A549 (cell line): ENCODE measurements at regions not wholly inside any gene's neighbourhood (a gene's known extent, or its start where the extent isn't known, plus 50 kb on each side); places are given as distances from the start of the nearest gene placed in this dataset.

Experiments
- ATAC-seq, 2 experiments: fragments of 200-7000 bp in 1 of 2; fragments of >200 bp in 1 of 2; cut with Nextera tagmentation in 1 of 2; cut with Tn5 transposase in 1 of 2; 3 replicates each; pipeline versions ENCODE4 v1.8.0 to v1.9.1; 2018 to 2020; ENCODE audit warnings: mild to moderate bottlenecking in 1 of 2, moderate library complexity in 1 of 2
- CTCF ChIA-PET: fragments of 300-600 bp; sonication (Branson Sonifier 250); formaldehyde crosslinking; extraction: SDS; loops from one replicate; lab custom pipeline; 2021; ENCODE audit warnings: antibody characterized with exemption, inconsistent platforms; lab: Yijun Ruan, JAX
- POLR2A ChIA-PET: fragments of 350-600 bp; formaldehyde crosslinking; extraction: SDS; loops from one replicate; lab custom pipeline; 2021; ENCODE audit warnings: antibody characterized with exemption, inconsistent platforms; lab: Yijun Ruan, JAX
- DNase-seq, 2 experiments: peaks; one replicate each; pipeline versions ENCODE4 v3.0.0 to v3.0.0-alpha.2; 2011 to 2016; ENCODE audit warnings: low read depth in 1 of 2, low spot score in 1 of 2
- FAIRE-seq: peaks from 2 replicates; lab custom pipeline; 2011; peaks lifted over from hg19 to GRCh38; lab: Jason Lieb, UNC
- H3K27ac ChIP-seq, 2 experiments: fragments of >200 bp; sonication (Bioruptor Twin); formaldehyde crosslinking; 3 replicates each; pipeline ENCODE4 v1.5.1; 2016 to 2017
- H3K4me1 ChIP-seq: fragments of >200 bp; sonication (Bioruptor Twin); formaldehyde crosslinking; 3 replicates; pipeline ENCODE4 v1.6.1; 2016
- H3K4me2 ChIP-seq: fragments of >200 bp; sonication (Bioruptor Twin); formaldehyde crosslinking; 3 replicates; pipeline ENCODE4 v1.6.1; 2016
- H3K4me3 ChIP-seq: fragments of >200 bp; sonication (Bioruptor Twin); formaldehyde crosslinking; 3 replicates; pipeline ENCODE4 v1.5.1; 2016
- H3K9me3 ChIP-seq: fragments of >200 bp; sonication (Bioruptor Twin); formaldehyde crosslinking; 3 replicates; pipeline ENCODE4 v1.6.1; 2016
- EP300 ChIP-seq, 2 experiments: fragments of >200 bp; sonication (Bioruptor Twin); formaldehyde crosslinking; IDR thresholded peaks; 2 replicates in 1 of 2; 3 replicates in 1 of 2; pipeline ENCODE4 v1.6.1; 2016 to 2017
- GATA3 ChIP-seq: IDR thresholded peaks from 2 replicates; pipeline ENCODE4 v1.6.1; 2012; ENCODE audit warnings: borderline replicate concordance
- HDAC2 ChIP-seq: fragments of 200-600 bp; sonication (generic); IDR thresholded peaks from 2 replicates; pipeline ENCODE4 v1.6.1; 2016
- HOXB5 ChIP-seq: fragments of 250-450 bp; sonication (Bioruptor Pico); IDR thresholded peaks from 2 replicates; pipeline ENCODE4 v1.5.0; 2020; ENCODE audit warnings: mild to moderate bottlenecking, moderate library complexity
- JUN ChIP-seq, 2 experiments: fragments of >200 bp; sonication (Bioruptor Twin); formaldehyde crosslinking; IDR thresholded peaks; 2 replicates in 1 of 2; 3 replicates in 1 of 2; pipeline ENCODE4 v1.6.1; 2016 to 2017
- JUNB ChIP-seq: fragments of >200 bp; sonication (Bioruptor Twin); formaldehyde crosslinking; IDR thresholded peaks from 2 replicates; pipeline ENCODE4 v1.6.1; 2016
- KDM5A ChIP-seq: fragments of 200-600 bp; sonication (generic); IDR thresholded peaks from 2 replicates; pipeline ENCODE4 v1.6.1; 2016; ENCODE audit warnings: antibody characterized with exemption, mild to moderate bottlenecking
- MAFK ChIP-seq: fragments of 450-650 bp; IDR thresholded peaks from 2 replicates; pipeline ENCODE4 v1.6.1; 2014; ENCODE audit not compliant: partially characterized antibody
- MAZ ChIP-seq: fragments of 150-350 bp; IDR thresholded peaks from 2 replicates; pipeline ENCODE4 v1.6.1; 2014; ENCODE audit warnings: antibody characterized with exemption, low read depth, low read length, borderline replicate concordance
- MYC ChIP-seq: IDR thresholded peaks from 2 replicates; pipeline ENCODE4 v1.6.1; 2012; ENCODE audit warnings: mild to moderate bottlenecking, inconsistent platforms, low read length, improper control_type of control experiment, borderline replicate concordance
- NFE2L2 ChIP-seq: fragments of 150-350 bp; conservative IDR thresholded peaks from 2 replicates; pipeline ENCODE4 v1.6.1; 2014; ENCODE audit warnings: low read length
- NPAS2 ChIP-seq: fragments of 250-450 bp; sonication (Bioruptor Pico); IDR thresholded peaks from 2 replicates; pipeline ENCODE4 v1.8.0; 2022; ENCODE audit warnings: mild to moderate bottlenecking, moderate library complexity, borderline replicate concordance
- PHF8 ChIP-seq: fragments of 200-600 bp; sonication (generic); IDR thresholded peaks from 2 replicates; pipeline ENCODE4 v1.6.1; 2016; ENCODE audit warnings: low read depth, mild to moderate bottlenecking, antibody characterized with exemption, moderate library complexity, borderline replicate concordance
- RAD21 ChIP-seq, 2 experiments: fragments of >200 bp in 1 of 2; sonication (Bioruptor Twin) in 1 of 2; formaldehyde crosslinking in 1 of 2; IDR thresholded peaks in 1 of 2; conservative IDR thresholded peaks in 1 of 2; 2 replicates in 1 of 2; 3 replicates in 1 of 2; pipeline ENCODE4 v1.6.1; 2012 to 2018; ENCODE audit warnings: inconsistent platforms in 1 of 2
- RARB ChIP-seq: fragments of 250-450 bp; sonication (Bioruptor Pico); IDR thresholded peaks from 2 replicates; pipeline ENCODE4 v1.8.0; 2021; ENCODE audit warnings: mild to moderate bottlenecking, moderate library complexity
- RFX5 ChIP-seq: fragments of 450-650 bp; IDR thresholded peaks from 2 replicates; pipeline ENCODE4 v1.7.1; 2014; ENCODE audit warnings: antibody characterized with exemption, mild to moderate bottlenecking, moderate library complexity
- ZFP36 ChIP-seq: fragments of 450-650 bp; IDR thresholded peaks from 2 replicates; pipeline ENCODE4 v1.6.1; 2014; ENCODE audit warnings: borderline replicate concordance; ENCODE audit not compliant: partially characterized antibody
- WGBS: methylation state at CpG from one replicate; pipeline ENCODE4 v1.1.6; 2017; ENCODE audit errors: missing lambda C conversion rate; 5-methylcytosine and 5-hydroxymethylcytosine counted together
- TF ChIP-seq, protein P1 (sequence below): IDR thresholded peaks from 2 replicates; pipeline ENCODE4 v1.6.1; 2012; ENCODE audit warnings: low read depth, borderline replicate concordance
- TF ChIP-seq, protein P2 (sequence below): fragments of 250-450 bp; sonication (Bioruptor Pico); IDR thresholded peaks from 2 replicates; pipeline ENCODE4 v1.5.0; 2020; ENCODE audit warnings: low read depth, mild to moderate bottlenecking, moderate library complexity
- TF ChIP-seq, protein P3 (sequence below): fragments of 450-650 bp; IDR thresholded peaks from 2 replicates; pipeline ENCODE4 v1.6.1; 2014; ENCODE audit warnings: antibody characterized with exemption
- TF ChIP-seq, protein P4 (sequence below): fragments of >200 bp; sonication (Bioruptor Twin); formaldehyde crosslinking; IDR thresholded peaks from 3 replicates; pipeline ENCODE4 v1.5.1; 2016
- TF ChIP-seq, protein P5 (sequence below): fragments of 250-450 bp; sonication (Bioruptor Pico); IDR thresholded peaks from 2 replicates; pipeline ENCODE4 v1.5.0; 2021; ENCODE audit warnings: mild to moderate bottlenecking, moderate library complexity, borderline replicate concordance

DNA sequence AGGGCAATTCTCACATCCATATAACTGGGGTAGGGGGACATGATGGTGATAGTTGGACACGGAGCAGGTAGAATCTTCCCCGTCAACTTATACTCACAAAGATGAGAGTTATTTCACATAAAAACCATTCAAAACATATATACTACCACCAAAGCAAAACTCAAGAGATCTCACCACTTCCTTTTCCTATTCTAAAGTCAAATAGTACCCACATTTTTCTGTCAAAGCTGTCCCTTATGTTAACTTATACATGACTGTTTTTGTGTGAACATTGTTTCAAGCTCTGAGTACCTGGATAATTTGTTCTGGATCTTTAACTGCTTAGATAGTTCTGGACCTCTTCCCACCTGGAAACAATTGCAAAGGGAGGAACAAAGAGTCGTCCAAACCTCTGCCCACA lies 95.5 kb upstream of the MAN2A1 start:
- Histone ChIP-seq H3K27ac (no peak overlapping the region), H3K4me1 (no peaks in the 10 kb centered on the region), H3K9me3 (no peaks in the 10 kb centered on the region), H3K4me3 (no peak overlapping the region)
- no peak for DNase-seq
- ChIA-PET CTCF (no interaction called here), POLR2A (no interaction called here)
- no peak for FAIRE-seq
- no peak for ATAC-seq
- TF ChIP-seq ZFP36 (no peak), RAD21 (conservative IDR thresholded peaks at IDR 0.05 in 1 of 2, IDR thresholded peaks at IDR 0.05 in 1 of 2) (no peak), KDM5A (no peak), NPAS2 (CRISPR knock-in tag) (no peak), PHF8 (no peak), EP300 (IDR thresholded peaks at IDR 0.05) (no peak), NFE2L2 (no peak), RARB (CRISPR knock-in tag) (no peak), JUNB (no peak), GATA3 (no peak), MAFK (no peak), HDAC2 (no peak), JUN (IDR thresholded peaks at IDR 0.05) (no peak)
- TF ChIP-seq, protein P1, sequence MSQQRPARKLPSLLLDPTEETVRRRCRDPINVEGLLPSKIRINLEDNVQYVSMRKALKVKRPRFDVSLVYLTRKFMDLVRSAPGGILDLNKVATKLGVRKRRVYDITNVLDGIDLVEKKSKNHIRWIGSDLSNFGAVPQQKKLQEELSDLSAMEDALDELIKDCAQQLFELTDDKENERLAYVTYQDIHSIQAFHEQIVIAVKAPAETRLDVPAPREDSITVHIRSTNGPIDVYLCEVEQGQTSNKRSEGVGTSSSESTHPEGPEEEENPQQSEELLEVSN: no peak
- TF ChIP-seq, protein P2, sequence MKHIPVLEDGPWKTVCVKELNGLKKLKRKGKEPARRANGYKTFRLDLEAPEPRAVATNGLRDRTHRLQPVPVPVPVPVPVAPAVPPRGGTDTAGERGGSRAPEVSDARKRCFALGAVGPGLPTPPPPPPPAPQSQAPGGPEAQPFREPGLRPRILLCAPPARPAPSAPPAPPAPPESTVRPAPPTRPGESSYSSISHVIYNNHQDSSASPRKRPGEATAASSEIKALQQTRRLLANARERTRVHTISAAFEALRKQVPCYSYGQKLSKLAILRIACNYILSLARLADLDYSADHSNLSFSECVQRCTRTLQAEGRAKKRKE (CRISPR knock-in tag): no peak
- TF ChIP-seq, protein P3, sequence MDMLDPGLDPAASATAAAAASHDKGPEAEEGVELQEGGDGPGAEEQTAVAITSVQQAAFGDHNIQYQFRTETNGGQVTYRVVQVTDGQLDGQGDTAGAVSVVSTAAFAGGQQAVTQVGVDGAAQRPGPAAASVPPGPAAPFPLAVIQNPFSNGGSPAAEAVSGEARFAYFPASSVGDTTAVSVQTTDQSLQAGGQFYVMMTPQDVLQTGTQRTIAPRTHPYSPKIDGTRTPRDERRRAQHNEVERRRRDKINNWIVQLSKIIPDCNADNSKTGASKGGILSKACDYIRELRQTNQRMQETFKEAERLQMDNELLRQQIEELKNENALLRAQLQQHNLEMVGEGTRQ: no peak
- TF ChIP-seq, protein P4, sequence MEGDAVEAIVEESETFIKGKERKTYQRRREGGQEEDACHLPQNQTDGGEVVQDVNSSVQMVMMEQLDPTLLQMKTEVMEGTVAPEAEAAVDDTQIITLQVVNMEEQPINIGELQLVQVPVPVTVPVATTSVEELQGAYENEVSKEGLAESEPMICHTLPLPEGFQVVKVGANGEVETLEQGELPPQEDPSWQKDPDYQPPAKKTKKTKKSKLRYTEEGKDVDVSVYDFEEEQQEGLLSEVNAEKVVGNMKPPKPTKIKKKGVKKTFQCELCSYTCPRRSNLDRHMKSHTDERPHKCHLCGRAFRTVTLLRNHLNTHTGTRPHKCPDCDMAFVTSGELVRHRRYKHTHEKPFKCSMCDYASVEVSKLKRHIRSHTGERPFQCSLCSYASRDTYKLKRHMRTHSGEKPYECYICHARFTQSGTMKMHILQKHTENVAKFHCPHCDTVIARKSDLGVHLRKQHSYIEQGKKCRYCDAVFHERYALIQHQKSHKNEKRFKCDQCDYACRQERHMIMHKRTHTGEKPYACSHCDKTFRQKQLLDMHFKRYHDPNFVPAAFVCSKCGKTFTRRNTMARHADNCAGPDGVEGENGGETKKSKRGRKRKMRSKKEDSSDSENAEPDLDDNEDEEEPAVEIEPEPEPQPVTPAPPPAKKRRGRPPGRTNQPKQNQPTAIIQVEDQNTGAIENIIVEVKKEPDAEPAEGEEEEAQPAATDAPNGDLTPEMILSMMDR: no peak
- TF ChIP-seq, all 56 proteins: peak for 0
- WGBS: 10% methylated on average over 3 of the region's 3 CpGs
- no peak overlapping the region for H3K4me2 ChIP-seq

DNA sequence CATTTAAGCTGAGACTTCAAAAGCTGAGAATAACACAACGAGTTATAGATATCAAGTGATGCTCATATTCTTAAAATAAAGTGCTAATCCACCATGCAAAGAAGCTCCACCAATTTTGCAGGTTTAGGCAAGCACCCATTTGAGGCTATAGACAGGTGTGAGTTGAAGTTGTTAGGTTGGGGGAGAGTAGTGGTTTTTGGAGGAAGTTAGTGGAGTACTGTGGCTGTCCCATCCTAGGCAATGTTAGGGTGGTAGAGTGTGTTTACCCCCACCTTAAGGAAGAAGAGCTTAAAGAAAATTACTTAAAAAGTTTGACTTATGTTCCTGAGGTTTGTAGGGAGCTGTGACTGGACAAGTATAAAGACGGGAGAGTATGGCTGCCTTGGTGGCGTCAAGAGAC lies 98.9 kb upstream of the MAN2A1 start:
- Histone ChIP-seq H3K4me3 (no peak overlapping the region), H3K4me1 (no peaks in the 10 kb centered on the region), H3K9me3 (no peaks in the 10 kb centered on the region), H3K27ac (no peak overlapping the region), H3K4me2 (no peak overlapping the region)
- POLR2A ChIA-PET: no interaction called here
- no peak for FAIRE-seq
- no peak for ATAC-seq
- CTCF ChIA-PET: no interaction called here
- no peak for DNase-seq
- 3% methylated on average over 3 of the region's 3 CpGs for WGBS
- TF ChIP-seq EP300 (IDR thresholded peaks at IDR 0.05) (no peak), MAFK (no peak), HDAC2 (no peak)

DNA sequence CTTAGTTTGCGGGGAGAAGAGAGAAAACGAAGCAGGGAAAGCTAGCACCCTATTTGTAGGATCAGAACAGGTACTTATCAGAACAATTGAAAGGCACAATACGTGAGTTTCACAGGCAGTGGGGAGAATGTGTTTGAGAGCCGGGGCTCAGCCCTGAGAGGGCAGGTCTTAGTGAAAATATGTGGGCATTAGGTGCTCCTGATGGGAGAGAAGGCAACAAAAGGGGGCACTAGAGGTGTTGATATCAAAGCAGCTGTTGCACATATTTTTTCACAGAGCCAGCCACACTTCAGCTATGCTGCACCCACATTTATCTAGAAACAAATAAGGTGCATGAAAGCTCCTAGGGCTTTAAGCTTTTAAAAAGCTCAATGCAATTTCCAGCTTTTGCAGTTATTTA lies 99.7 kb upstream of the MAN2A1 start:
- WGBS: 3% methylated on average over 4 of the region's 4 CpGs
- H3K4me2 ChIP-seq: no peak overlapping the region
- TF ChIP-seq, protein P5, sequence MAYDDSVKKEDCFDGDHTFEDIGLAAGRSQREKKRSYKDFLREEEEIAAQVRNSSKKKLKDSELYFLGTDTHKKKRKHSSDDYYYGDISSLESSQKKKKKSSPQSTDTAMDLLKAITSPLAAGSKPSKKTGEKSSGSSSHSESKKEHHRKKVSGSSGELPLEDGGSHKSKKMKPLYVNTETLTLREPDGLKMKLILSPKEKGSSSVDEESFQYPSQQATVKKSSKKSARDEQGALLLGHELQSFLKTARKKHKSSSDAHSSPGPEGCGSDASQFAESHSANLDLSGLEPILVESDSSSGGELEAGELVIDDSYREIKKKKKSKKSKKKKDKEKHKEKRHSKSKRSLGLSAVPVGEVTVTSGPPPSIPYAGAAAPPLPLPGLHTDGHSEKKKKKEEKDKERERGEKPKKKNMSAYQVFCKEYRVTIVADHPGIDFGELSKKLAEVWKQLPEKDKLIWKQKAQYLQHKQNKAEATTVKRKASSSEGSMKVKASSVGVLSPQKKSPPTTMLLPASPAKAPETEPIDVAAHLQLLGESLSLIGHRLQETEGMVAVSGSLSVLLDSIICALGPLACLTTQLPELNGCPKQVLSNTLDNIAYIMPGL (CRISPR knock-in tag): no peak
- TF ChIP-seq RFX5: no peak
- no peak for TF ChIP-seq MAZ
- no peak for TF ChIP-seq HOXB5 (CRISPR knock-in tag)
- TF ChIP-seq MYC: no peak
- TF ChIP-seq, protein P2 (CRISPR knock-in tag): no peak
- H3K4me1 ChIP-seq: no peaks in the 10 kb centered on the region
- no peak overlapping the region for H3K27ac ChIP-seq
- FAIRE-seq (no peak), ATAC-seq (no peak), DNase-seq (no peak)
- POLR2A ChIA-PET: no interaction called here
- CTCF ChIA-PET: no interaction called here
- H3K9me3 ChIP-seq: no peaks in the 10 kb centered on the region
- no peak overlapping the region for H3K4me3 ChIP-seq
